Stimulated activated CD4-positive, alpha-beta T cell treated with anti-CD3 and anti-CD28 coated beads, Interleukin-12 subunit alpha, Interleukin-12 subunit beta, amount 100 ng/mL, for 48 hours (primary cell): ENCODE measurements at regions not wholly inside any gene's neighbourhood (a gene's known extent, or its start where the extent isn't known, plus 50 kb on each side); places are given as distances from the start of the nearest gene placed in this dataset.
"Not testable (repeated sequence)": the region's sequence is repeated elsewhere in the genome, so short reads cannot be mapped to it uniquely, and the experiment has no call there.

Source experiments
- DNase-seq, 3 donors: peaks; one replicate each; pipeline ENCODE4 v3.0.0-alpha.2; 2020; ENCODE audit warnings: low read depth in 2 of 3, low spot score in 1 of 3

GRCh38 chr19:31054430-31054829 is 294.8 kb downstream of the TSHZ3 start:
- peak; percentile 1 to 20 (median 4) for DNase-seq

DNA sequence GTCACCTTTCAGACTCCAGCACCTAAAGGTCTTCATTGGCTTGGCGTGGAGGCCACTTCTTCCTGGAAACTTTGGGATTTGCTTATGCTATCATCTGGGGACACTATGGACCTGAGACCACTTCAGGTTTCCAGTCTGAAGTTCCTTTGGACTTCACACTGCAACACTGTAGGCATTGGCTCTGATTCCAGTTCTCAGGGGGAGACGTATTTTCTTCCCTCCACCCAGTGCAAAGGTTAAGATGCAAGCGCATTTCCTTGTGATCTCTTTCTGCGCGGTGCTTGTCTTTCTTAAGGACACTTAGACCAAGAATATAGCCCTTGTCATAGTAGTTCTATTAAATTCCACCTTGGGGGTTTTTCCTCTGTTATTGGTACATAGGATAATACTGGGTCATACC is 299.8 kb downstream of the TSHZ3 start:
- DNase-seq, result no peak

- DNase-seq, result no peak
These were observed 303.2 kb downstream of the TSHZ3 start for GRCh38 chr19:31046024-31046423.

- DNase-seq, result no peak
These were observed 307.8 kb downstream of the TSHZ3 start for GRCh38 chr19:31041461-31041860.

- no peak for DNase-seq
These were observed 310.1 kb downstream of the TSHZ3 start for GRCh38 chr19:31039151-31039550.

GRCh38 chr19:31037286-31037980 is 311.8 kb downstream of the TSHZ3 start:
- DNase-seq, result no peak

GRCh38 chr19:31031455-31031854 is 317.8 kb downstream of the TSHZ3 start:
- not testable (repeated sequence) for DNase-seq

GRCh38 chr19:31023038-31023437 is 326.2 kb downstream of the TSHZ3 start:
- DNase-seq, result no peak

DNA sequence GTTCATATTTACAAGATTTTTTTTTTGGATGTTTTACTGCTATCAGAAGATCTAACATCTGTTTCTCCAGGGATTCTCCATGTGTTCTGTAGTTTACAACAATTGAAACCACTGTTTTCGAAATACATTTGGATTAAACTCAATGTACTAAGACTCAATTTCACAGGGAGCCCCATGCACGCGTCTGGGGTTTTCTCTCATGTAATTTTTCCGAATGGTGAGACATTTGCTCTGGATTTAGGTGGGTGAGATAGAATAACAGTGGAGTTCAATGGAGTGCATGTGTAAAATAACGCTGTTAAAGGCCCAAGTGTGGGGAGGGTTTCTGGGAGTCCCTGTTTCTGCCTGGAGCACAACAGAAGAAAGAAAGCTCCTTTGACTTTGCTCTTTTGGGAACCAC is 330.3 kb downstream of the TSHZ3 start:
- DNase-seq, result no peak

DNA sequence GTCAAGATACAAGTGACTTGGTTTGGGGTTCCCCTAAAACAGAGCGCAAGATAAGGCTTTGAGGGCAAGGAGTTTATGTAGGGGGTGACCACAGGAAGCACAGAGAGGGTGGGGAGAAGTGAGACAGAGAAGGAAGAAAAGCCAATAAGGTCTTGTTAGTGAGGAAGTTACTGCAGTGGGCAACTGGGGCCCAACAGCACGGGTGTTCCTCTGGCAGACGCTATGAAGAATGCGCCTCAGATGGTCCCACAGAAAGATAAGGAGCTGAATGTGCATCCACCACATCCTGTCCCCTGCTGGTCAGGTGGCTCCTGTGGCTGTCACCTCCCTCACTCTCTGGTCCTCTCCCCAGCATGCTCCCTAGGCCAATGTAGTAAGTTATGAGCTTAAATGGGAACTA is 333.5 kb downstream of the TSHZ3 start:
- no peak for DNase-seq

DNA sequence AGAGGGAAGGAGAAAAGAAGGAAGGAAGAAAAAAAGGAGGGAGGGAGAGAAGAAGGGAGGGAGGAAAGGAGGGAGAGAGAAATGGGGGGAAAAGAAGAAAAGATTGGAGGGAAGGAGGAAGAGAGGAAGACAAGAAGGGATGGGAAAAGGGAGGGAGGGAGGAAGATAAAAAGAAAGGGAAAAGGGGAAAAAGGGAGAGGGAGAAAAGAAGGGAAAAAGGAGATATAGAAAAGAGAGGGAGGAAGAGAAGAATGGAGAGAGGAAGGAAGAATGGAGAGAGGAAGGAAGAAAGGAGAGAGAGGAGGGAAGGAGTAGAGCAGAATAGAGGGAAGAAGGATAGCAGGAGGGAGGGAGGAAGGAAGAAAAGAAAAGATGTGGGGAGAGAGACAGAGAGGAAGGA is 334.6 kb downstream of the TSHZ3 start:
- DNase-seq, result no peak

DNA sequence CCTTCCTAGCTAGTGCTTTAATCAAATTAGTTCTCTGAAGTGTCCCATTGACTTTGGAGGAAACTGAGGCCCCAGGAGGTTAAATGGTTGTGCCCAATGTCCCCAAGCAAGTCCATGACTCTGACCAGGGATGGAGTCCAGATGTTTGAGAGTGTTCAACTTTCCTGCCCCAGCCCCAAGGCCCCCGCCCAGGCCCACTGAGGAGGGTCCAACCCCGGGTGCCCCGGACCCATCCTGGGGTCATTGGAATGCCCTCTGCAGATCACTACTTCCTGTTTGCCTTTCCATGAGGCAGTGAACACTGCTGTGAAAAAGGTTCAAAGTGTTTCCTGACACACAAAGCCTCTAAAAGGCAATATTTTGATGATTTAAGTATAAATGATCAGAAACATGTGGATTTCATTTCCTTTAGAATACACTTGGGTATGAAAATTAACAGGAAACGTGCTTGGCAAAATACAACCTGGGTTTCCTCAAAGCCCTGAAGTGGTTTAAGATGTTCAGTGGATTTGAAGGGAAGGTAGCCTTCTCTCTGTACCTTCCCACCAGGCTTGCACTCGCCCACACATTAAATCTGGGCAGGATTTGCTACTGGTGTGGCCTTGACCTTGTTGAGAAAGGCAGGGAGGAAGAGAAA is 335.7 kb downstream of the TSHZ3 start:
- no peak for DNase-seq

DNA sequence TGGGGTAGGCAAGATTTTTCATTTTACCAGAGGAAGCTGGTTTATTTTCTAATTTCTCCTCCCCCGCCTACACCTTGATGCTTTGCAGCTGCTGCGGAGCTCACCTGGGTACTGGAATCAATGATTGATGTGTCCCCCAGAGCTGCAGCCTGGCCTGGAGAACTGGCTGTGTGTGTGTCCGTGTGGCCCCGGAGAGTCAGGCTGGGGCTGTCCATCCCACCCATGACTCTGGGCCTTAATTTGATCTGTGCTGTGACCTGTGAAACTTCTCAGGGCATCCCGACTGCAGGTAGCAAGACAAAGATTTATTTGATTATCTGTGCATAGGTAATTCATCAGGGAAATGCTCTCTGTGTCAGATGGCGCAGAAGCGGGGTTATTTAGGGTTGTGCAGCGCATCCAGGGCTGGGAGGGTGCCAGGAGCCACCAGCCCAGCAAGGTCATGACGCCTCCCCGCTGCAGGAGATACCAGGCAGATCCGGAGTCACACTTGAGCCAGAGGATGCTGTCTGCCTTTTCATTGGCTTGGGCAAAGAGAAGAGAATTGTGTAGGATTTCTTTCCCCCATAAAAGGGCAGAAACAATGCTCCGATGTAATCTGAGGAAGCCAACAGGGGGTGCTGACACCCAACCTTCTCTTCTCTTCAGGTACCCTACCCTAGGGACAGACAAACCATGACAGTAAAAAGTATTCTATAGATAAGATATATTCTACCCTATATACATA is 346.6 kb downstream of the TSHZ3 start:
- no peak for DNase-seq

- no peak for DNase-seq
These were observed 347.2 kb downstream of the TSHZ3 start for GRCh38 chr19:31001991-31002390.

GRCh38 chr19:31000913-31001312 is 348.3 kb downstream of the TSHZ3 start:
- DNase-seq, result no peak

GRCh38 chr19:30999726-31000125 is 349.5 kb downstream of the TSHZ3 start:
- no peak for DNase-seq

DNA sequence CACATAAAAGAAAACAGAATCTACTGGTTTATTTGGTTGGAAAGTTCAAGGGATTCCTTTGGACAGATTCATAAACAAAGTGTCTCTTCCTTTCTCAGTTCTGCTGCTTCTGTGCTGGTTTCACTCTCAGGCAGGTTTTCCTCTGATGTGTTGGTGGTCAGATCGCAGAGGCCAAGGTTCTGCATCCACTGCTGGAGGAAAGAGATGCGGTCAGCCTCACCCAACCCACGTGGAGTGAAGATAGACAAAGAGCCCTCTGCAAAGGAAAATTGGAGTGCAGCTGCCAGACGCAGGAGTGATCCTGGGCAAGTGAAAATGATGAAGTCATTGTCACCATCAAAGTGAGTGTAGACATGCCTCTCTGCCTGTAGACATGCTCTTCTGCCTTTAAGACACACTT is 352.0 kb downstream of the TSHZ3 start:
- DNase-seq, result no peak

DNA sequence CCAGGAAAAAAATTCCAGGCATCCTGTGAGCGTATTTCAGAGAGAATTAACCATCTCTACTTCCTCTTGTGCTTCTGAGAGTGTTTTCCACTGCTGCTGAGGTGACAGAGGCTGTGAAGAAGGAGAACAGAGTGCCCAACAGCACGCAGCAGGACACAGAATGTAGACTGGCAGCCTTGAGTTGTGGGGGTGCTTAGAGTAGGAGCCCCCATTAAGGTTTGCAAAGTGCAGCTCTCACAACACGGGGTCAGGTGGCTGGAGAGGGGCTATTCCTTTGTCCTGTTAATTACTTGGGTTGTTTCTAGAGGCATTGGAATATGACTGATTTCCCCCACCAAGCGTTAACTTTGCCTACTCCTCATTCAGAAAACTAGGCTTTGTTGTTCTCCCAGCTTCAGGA is 370.6 kb downstream of the TSHZ3 start:
- no peak for DNase-seq

GRCh38 chr19:30969591-30969990 is 379.6 kb downstream of the TSHZ3 start:
- DNase-seq, result no peak

DNA sequence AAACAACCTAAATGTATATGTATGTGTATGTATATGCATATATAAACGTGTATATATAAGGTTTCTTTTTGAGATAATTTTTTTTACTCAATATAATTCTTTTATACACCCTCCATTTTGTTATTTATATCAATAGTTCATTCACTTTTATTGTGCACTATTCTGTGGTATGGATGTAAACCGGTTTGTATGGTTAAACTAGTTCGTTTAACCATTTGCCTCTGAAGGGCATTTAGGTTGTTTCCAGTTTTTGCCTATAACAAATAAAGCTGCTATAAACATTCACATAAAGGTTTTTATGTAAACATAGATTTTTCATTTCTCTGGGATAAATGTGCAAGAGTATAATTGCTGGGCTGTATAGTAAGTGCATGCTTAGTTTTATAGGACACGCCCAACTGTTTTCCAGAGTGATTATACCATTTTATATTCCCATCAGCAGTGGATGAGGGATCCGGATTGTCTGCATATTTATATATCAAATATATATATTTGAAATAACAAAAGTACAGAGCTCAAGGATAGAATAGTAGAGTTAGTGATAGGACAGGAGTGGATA is 380.3 kb downstream of the TSHZ3 start:
- no peak for DNase-seq

DNA sequence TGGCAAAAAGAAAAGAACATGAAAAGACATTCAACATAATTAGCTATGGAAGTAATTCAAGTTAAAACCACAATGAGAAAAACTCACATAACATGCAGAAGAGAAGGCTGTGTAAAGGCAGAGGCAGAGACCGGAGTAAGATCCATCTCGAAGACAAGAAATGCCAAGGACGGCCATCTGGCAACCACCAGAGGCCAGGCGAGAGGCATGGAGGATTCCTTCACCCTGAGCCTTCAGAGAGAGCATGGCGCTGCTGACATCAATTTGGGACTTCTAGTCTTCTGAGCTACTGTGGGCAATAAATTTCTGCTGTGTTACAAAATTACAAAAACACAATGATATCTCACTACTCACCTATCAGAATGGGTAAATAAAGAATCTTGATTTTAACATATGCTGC is 381.0 kb downstream of the TSHZ3 start:
- DNase-seq, result no peak

DNA sequence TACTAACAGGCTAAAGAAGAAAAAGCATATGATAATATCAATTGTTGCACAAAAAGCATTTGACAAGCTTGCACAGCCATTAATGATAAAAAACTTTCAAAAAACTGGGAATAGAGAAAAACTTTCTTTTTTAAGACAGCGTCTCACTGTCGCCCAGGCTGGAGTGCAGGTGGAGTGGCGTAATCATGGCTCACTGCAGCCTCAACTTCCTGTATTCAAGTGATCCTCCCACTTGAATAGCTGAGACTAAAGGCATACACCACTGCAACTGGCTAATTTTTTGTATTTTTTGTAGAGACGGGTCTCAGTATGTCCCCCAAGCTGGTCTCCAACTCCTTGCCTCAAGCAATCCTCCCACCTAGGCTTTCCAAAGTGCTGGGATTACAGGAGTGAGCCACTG is 382.8 kb downstream of the TSHZ3 start:
- no peak for DNase-seq
